SK-N-SH treated with all-trans-retinoic acid at 6 μM for 48 hours (cell line): ENCODE measurements at regions not wholly inside any gene's neighbourhood (a gene's known extent, or its start where the extent isn't known, plus 50 kb on each side); places are given as distances from the start of the nearest gene placed in this dataset.

ENCODE experiments used
- ARNTL ChIP-seq: fragments of 450-650 bp; formaldehyde crosslinking; IDR thresholded peaks from 2 replicates; pipeline ENCODE4 v1.5.0; 2020; ENCODE audit warnings: low read depth, mild to moderate bottlenecking, moderate library complexity, borderline replicate concordance
- ESRRG ChIP-seq: fragments of 250-450 bp; sonication (Bioruptor Pico); IDR thresholded peaks from 2 replicates; pipeline ENCODE4 v1.6.1; 2021; ENCODE audit warnings: mild to moderate bottlenecking
- TF ChIP-seq, protein P1 (sequence below): fragments of 250-450 bp; sonication (Bioruptor Pico); IDR thresholded peaks from 2 replicates; pipeline ENCODE4 v1.5.1; 2021; ENCODE audit warnings: mild to moderate bottlenecking, moderate library complexity
- TF ChIP-seq, protein P2 (sequence below): fragments of 250-450 bp; sonication (Bioruptor Pico); IDR thresholded peaks from 2 replicates; pipeline ENCODE4 v1.8.0; 2020; ENCODE audit warnings: mild to moderate bottlenecking, moderate library complexity, borderline replicate concordance

DNA sequence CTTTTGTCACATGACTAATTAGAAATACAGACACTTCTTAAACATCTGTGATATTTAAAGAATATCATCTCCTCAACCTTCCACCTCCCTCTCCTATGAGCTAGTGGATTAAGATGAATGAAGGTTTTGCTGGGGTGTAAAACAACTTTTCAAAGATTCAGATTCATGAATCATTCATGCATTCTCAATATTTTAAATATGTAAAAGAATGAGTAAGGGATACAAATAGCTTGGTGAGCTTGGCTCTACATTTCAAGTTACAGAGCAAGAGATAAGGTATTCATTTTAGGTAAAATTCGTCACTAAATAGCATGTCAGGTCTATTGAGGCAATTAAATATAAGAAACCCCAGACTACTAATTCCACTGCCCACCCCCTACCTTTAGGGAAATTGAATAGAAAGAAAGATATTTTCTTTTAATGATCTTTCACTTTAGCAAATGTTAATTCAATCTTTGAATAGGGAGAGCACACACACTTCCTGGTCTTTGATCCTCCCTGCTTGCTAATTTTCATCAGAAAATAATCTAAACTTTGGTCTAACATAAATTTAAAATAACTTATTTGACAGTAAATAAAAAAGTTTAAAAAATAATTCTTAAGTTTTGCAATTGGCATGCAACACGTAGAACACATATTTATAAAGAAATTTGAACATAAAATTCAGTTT, 486.9 kb upstream of the ITGA1 start:
- TF ChIP-seq ARNTL (CRISPR knock-in tag) = no peak
- TF ChIP-seq, protein P1, sequence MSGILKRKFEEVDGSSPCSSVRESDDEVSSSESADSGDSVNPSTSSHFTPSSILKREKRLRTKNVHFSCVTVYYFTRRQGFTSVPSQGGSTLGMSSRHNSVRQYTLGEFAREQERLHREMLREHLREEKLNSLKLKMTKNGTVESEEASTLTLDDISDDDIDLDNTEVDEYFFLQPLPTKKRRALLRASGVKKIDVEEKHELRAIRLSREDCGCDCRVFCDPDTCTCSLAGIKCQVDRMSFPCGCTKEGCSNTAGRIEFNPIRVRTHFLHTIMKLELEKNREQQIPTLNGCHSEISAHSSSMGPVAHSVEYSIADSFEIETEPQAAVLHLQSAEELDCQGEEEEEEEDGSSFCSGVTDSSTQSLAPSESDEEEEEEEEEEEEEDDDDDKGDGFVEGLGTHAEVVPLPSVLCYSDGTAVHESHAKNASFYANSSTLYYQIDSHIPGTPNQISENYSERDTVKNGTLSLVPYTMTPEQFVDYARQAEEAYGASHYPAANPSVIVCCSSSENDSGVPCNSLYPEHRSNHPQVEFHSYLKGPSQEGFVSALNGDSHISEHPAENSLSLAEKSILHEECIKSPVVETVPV = no peak
- TF ChIP-seq, protein P2, sequence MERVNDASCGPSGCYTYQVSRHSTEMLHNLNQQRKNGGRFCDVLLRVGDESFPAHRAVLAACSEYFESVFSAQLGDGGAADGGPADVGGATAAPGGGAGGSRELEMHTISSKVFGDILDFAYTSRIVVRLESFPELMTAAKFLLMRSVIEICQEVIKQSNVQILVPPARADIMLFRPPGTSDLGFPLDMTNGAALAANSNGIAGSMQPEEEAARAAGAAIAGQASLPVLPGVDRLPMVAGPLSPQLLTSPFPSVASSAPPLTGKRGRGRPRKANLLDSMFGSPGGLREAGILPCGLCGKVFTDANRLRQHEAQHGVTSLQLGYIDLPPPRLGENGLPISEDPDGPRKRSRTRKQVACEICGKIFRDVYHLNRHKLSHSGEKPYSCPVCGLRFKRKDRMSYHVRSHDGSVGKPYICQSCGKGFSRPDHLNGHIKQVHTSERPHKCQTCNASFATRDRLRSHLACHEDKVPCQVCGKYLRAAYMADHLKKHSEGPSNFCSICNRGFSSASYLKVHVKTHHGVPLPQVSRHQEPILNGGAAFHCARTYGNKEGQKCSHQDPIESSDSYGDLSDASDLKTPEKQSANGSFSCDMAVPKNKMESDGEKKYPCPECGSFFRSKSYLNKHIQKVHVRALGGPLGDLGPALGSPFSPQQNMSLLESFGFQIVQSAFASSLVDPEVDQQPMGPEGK (CRISPR knock-in tag) = no peak
- TF ChIP-seq ESRRG (CRISPR knock-in tag) = no peak
